ENCODE measurements at regions not wholly inside any gene's neighbourhood (a gene's known extent, or its start where the extent isn't known, plus 50 kb on each side); places are given as distances from the start of the nearest gene placed in this dataset.

- no peak overlapping the region for H2AFZ ChIP-seq (ENCODE audit: low read depth, low read length)
These were observed 58.8 kb downstream of the UQCRFS1 start for GRCh38 chr19:29154163-29154562.

More at GRCh38 chr19:29154163-29154562, 58.8 kb downstream of the UQCRFS1 start:
- H3K4me3 ChIP-seq (replicated peaks in 1 of 3; ENCODE audit: insufficient read depth in 1 of 3, low read depth in 1 of 3, low read length in 3 of 3), result no peak overlapping the region
- no peak overlapping the region for H3K27ac ChIP-seq (ENCODE audit: insufficient read depth, low read depth, low read length)
- intact Hi-C loops (cut with micrococcal nuclease) (no loop called here), dilution Hi-C loops (cut with MboI; ENCODE audit: extremely low pct_ligation_motif_present, low sequenced_read_pairs) (no loop called here)
- POLR2A ChIA-PET, result no interaction called here
- no peak for TF ChIP-seq POLR2AphosphoS5 (IDR thresholded peaks at IDR 0.05; ENCODE audit: insufficient read depth, low read depth, low read length)
- no peak for TF ChIP-seq POLR2A (IDR thresholded peaks at IDR 0.05; ENCODE audit: low read depth, low read length)
- TF ChIP-seq, protein P1, sequence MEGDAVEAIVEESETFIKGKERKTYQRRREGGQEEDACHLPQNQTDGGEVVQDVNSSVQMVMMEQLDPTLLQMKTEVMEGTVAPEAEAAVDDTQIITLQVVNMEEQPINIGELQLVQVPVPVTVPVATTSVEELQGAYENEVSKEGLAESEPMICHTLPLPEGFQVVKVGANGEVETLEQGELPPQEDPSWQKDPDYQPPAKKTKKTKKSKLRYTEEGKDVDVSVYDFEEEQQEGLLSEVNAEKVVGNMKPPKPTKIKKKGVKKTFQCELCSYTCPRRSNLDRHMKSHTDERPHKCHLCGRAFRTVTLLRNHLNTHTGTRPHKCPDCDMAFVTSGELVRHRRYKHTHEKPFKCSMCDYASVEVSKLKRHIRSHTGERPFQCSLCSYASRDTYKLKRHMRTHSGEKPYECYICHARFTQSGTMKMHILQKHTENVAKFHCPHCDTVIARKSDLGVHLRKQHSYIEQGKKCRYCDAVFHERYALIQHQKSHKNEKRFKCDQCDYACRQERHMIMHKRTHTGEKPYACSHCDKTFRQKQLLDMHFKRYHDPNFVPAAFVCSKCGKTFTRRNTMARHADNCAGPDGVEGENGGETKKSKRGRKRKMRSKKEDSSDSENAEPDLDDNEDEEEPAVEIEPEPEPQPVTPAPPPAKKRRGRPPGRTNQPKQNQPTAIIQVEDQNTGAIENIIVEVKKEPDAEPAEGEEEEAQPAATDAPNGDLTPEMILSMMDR (IDR thresholded peaks at IDR 0.05; ENCODE audit: extremely low read depth in 1 of 2, insufficient read depth in 1 of 2, low read depth in 1 of 2, low read length in 2 of 2), result no peak
- no peak for TF ChIP-seq EZH2 (IDR thresholded peaks at IDR 0.05; ENCODE audit: borderline replicate concordance, low read depth, low read length, severe bottlenecking)
- no peak for TF ChIP-seq JUN (IDR thresholded peaks at IDR 0.05; ENCODE audit: borderline replicate concordance, insufficient read depth, insufficient read length, low read depth)
- TF ChIP-seq MAX (IDR thresholded peaks at IDR 0.05; ENCODE audit: insufficient read depth, insufficient read length), result no peak
- TF ChIP-seq FOS (IDR thresholded peaks at IDR 0.05; ENCODE audit: borderline replicate concordance, insufficient read depth, low read length), result no peak
- H3K4me1 ChIP-seq (ENCODE audit: control insufficient read depth, extremely low read depth, insufficient read depth, low read length), result no peaks in the 10 kb centered on the region
- H3K79me2 ChIP-seq (ENCODE audit: control insufficient read depth, insufficient read depth, low read length), result no peaks in the 10 kb centered on the region
- H3K27me3 ChIP-seq (ENCODE audit: control insufficient read depth in 2 of 2, insufficient read depth in 2 of 2, low read length in 2 of 2), result no peaks in the 10 kb centered on the region
- CTCF ChIA-PET, result no interaction called here
- H3K9ac ChIP-seq (replicated peaks; ENCODE audit: extremely low read depth, insufficient read depth, low read length), result no peak overlapping the region
- H3K36me3 ChIP-seq (ENCODE audit: control insufficient read depth in 2 of 2, extremely low read depth in 1 of 2, insufficient read depth in 2 of 2, low read length in 2 of 2), result no peaks in the 10 kb centered on the region
- DNase-seq (ENCODE audit: low read depth, low spot score) (no peak), FAIRE-seq (no peak)
- H3K9me1 ChIP-seq (replicated peaks; ENCODE audit: control insufficient read depth, extremely low read depth, insufficient read depth, low read length), result no peaks in the 10 kb centered on the region
- no TSS peak for BruUV-seq (replicated peaks)
- no peaks in the 10 kb centered on the region for H3K9me3 ChIP-seq (replicated peaks; ENCODE audit: control insufficient read depth, insufficient read depth, low read length)
- H4K20me1 ChIP-seq (replicated peaks; ENCODE audit: control insufficient read depth, extremely low read depth, insufficient read depth, low read length), result no peaks in the 10 kb centered on the region
- H3K4me2 ChIP-seq (ENCODE audit: insufficient read depth, low read length), result no peak overlapping the region

All from endothelial cell of umbilical vein (primary cell).